NOMO-1 treated with DMSO at 0.1 percent for 48 hours (cell line): ENCODE measurements at regions not wholly inside any gene's neighbourhood (a gene's known extent, or its start where the extent isn't known, plus 50 kb on each side); places are given as distances from the start of the nearest gene placed in this dataset.
"Not testable (repeated sequence)": the region's sequence is repeated elsewhere in the genome, so short reads cannot be mapped to it uniquely, and the experiment has no call there.

Experiments used
- DNase-seq: peaks from one replicate; lab custom pipeline; 2025; ENCODE audit not compliant: unreplicated experiment; lab: John Stamatoyannopoulos, UW

- no peak for DNase-seq
Measured at GRCh38 chr2:22420076-22420475, 964.9 kb upstream of the KLHL29 start.

- no peak for DNase-seq
Measured at GRCh38 chr2:22442051-22442450, 942.9 kb upstream of the KLHL29 start.

GRCh38 chr2:22444281-22444680 lies 940.7 kb upstream of the KLHL29 start:
- no peak for DNase-seq

GRCh38 chr2:22449696-22450095 lies 935.3 kb upstream of the KLHL29 start:
- DNase-seq: no peak

GRCh38 chr2:22450831-22451230 lies 934.1 kb upstream of the KLHL29 start:
- no peak for DNase-seq

GRCh38 chr2:22454826-22455485 lies 930.0 kb upstream of the KLHL29 start:
- no peak for DNase-seq

- DNase-seq: no peak
Measured at GRCh38 chr2:22458440-22458839, 926.5 kb upstream of the KLHL29 start.

GRCh38 chr2:22475103-22475502 lies 909.9 kb upstream of the KLHL29 start:
- not testable (repeated sequence) for DNase-seq

- DNase-seq: no peak
Measured at GRCh38 chr2:22478329-22478728, 906.6 kb upstream of the KLHL29 start.

GRCh38 chr2:22481486-22482259 lies 903.3 kb upstream of the KLHL29 start:
- DNase-seq: no peak

- no peak for DNase-seq
Measured at GRCh38 chr2:22483036-22483435, 901.9 kb upstream of the KLHL29 start.

GRCh38 chr2:22485486-22485885 lies 899.5 kb upstream of the KLHL29 start:
- no peak for DNase-seq

GRCh38 chr2:22486343-22486742 lies 898.6 kb upstream of the KLHL29 start:
- no peak for DNase-seq

- no peak for DNase-seq
Measured at GRCh38 chr2:22487036-22487435, 897.9 kb upstream of the KLHL29 start.

- DNase-seq: no peak
Measured at GRCh38 chr2:22487541-22487940, 897.4 kb upstream of the KLHL29 start.

GRCh38 chr2:22491442-22491841 lies 893.5 kb upstream of the KLHL29 start:
- DNase-seq: no peak

- DNase-seq: no peak
Measured at GRCh38 chr2:22494156-22494555, 890.8 kb upstream of the KLHL29 start.

- no peak for DNase-seq
Measured at GRCh38 chr2:22497064-22497463, 887.9 kb upstream of the KLHL29 start.

- DNase-seq: no peak
Measured at GRCh38 chr2:22497789-22498188, 887.2 kb upstream of the KLHL29 start.

- no peak for DNase-seq
Measured at GRCh38 chr2:22499082-22499839, 885.7 kb upstream of the KLHL29 start.

- no peak for DNase-seq
Measured at GRCh38 chr2:22500555-22500935, 884.4 kb upstream of the KLHL29 start.

GRCh38 chr2:22501851-22502250 lies 883.1 kb upstream of the KLHL29 start:
- no peak for DNase-seq
